HUDEP-2 (cell line): ENCODE measurements at regions not wholly inside any gene's neighbourhood (a gene's known extent, or its start where the extent isn't known, plus 50 kb on each side); places are given as distances from the start of the nearest gene placed in this dataset.

ENCODE experiments used
- DNase-seq, 76 experiments: peaks; one replicate each; lab custom pipeline; 2025; ENCODE audit not compliant: unreplicated experiment in 76 of 76; lab: John Stamatoyannopoulos, UW

DNA sequence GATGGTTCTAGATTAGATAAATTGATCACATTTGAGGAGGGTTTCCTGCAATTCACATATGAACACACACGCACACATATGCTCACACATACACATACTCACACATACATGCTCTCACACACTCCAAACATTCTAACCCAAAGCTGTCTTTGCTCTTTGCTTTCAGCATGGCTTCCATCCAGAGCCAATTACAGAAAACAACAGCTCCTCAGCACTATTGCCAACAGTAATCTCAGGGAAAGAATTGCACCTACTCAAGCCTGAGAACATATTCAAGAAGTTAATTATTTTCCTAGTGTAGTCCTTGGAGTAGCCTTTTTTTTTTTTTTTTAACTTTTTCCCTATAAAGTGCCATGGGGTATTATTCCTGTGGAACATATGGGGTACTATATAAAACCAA is 246.9 kb upstream of the PARD3B start:
- DNase-seq: no peak

DNA sequence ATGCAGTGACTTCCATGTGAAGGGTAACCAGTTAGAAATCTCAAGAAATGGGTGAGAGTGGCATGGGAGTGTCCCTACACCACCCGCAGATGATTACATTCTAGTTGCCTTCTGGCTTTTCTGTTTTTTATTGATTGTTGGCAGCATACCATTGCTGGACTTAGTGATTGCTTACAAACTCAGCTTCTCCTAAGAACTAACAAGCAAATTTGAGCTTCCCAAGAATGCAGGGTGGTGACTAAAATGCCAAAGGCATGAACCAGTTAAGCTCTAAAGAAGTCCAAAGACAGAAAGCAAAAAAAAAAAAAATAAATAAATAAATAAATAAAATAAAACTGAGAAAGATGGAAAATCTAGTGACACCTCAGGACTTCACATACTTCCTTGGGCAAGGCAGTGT is 245.5 kb upstream of the PARD3B start:
- no peak for DNase-seq

DNA sequence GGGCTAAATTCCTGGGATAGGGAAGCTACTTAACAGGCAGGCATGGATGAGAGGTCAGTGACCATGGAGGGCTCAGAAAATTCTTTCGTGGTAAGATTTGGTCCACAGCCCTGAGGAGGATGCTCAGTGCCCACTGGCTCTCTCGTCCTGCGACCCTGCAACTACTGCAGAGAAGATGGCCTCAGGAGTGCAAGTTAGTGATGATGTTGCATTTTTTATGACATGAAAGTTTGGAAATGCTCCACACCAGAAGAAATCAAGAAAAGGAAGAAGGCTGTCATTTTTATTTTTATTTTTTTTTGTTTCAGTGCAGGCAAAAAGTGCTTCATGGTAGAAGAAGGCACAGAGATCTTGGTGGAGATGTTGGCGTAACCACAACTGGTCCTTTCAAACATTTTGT is 238.6 kb upstream of the PARD3B start:
- DNase-seq: no peak

DNA sequence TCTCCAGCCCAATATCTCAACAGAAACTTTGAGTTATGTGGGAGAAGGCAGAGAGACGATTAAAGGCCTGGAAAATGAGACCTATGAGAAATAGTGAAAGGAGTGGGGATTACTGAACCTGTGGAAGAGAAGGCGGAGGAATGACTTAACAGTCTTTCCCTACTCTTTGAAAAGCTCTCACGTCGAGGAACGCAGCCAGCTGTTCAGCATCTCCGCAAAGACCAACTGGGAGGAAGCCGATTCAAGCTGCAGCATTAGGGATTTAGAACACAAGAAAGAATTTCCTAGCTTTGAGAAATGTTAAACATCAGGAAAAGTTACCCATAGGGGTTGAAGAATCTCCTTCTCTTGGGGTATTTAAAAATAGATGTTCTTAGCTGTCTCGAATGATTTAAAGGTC is 233.2 kb upstream of the PARD3B start:
- no peak for DNase-seq

DNA sequence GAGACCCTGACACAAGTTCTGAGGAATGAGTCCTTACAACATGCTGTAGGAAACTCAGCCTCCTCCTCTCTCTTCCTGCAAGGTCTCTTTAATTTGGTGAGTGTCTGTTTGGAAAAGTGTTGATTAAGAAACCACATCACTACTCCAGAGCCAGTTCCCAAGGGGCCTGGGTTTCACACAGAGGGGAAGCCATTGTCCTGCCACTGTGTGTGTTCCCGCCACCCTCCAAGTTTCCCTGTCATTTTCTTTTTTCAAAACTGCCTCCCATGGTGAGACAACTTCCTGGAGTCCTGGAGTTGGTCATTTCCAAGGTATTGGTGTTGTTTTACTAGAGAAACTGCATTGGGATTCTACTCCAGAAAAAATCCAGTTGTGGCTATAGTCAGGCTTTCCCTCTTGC is 232.0 kb upstream of the PARD3B start:
- DNase-seq: no peak

DNA sequence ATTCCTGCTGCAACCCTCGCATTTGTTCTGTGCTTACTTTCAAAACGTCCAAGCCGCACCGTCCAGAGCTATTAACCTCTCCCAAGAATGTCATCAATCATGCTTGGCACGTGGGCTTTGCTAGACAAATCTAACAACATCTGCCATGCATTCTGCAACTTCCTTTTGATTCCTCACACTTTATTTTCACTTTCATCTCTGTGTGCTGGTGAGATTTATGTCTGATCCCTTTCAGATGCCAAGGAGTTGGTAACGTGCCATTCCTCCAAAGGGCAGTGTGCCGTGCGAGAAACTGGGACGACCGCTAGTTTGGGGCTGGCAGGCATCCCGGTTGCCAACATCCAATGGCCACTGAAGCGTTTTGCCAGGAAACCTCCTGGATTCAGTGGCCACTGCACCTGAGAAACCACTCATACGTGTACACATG is 230.0 kb upstream of the PARD3B start:
- DNase-seq: no peak

DNA sequence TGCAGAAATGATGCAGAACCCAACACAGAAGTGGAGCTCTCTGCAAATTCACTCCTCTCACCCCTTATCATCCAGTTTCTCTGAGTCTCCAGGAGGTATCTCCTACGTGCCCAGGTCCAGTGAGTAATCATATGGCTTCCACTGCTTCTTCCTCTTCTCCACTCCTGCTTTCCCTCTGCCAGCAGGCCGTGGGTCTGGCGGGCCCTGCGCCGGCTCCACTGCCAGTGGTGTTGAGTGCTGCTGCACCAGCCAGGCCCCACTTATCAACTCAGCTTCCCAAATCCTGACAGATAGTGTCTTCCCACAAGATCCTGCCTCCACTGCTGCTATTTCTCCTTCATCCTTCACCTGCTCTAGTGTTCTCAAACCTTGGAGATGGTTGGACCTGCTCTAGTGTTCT is 227.6 kb upstream of the PARD3B start:
- no peak for DNase-seq

DNA sequence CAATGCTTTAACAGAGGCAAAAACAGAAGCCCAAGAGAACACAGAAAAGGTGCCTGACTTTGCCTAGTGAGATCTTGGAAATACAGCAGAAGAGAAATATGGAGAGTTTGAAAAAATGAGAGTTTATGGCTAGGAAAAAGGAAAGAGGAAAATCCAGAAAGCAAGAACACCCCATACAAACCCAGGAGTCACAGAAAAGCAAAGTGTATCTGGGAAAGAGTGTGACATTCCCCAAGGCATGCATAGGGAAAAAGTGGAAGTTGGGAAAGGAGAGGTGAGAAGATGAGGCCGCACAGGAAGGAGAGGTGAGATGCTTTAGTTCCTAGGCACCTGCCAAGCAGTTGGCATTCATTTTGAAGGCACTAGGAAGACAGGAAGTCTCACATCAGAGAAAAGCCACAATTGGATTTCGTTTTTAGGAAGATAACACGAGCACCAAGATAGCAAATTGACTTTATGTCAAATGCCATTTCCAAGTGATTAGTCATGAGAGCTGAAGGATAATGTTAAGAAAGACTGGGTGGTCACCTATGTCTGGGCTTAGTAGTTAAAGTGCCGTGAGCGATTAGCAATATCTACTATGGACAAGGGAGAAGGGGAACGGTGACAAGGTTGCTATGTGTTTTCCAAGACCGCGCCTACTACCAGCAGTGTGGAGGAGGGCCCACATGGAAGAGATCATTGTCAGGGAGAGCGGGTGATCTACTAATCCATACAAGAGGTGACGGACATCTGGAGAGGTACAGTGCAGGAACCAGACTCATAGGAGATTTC is 224.1 kb upstream of the PARD3B start:
- DNase-seq: no peak

DNA sequence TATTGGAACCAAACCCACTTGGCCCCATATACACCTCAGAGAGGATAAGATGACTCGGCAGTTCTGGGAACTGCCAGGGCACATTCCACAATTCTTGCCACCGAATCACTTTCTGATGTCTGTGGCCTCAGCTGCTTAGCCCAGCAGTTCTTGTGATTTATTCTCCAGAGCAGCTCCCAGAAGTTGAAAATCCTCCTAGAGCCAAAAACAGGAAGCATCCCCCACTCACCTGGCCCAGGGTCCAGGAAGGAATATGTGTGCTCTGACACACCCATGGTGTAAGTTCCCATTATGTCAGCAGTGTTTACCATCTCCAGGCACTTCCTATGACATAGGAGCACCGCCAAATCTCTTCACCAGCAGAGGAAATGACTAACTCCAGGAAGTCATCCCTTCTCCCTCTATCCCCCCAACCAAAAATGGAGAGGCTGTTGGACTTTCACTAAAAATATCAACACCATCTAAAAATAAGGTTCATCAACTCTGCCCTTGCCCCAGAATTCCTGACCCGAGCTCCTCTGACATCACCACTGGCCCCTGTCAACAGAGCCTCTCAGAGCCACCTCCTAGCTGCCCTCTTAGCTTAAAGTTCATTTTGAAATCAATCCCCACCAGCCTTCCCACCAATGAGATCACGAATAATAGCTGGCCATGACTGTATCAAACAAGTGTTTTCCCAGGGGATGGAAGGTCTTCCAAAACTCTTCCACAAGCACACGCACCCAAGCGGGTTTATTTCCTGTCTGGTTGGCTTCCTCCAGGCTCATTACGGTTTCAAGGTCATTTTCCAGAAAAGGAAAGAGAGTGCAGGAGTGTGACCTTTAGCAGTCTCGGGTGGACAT is 223.1 kb upstream of the PARD3B start:
- DNase-seq: no peak

DNA sequence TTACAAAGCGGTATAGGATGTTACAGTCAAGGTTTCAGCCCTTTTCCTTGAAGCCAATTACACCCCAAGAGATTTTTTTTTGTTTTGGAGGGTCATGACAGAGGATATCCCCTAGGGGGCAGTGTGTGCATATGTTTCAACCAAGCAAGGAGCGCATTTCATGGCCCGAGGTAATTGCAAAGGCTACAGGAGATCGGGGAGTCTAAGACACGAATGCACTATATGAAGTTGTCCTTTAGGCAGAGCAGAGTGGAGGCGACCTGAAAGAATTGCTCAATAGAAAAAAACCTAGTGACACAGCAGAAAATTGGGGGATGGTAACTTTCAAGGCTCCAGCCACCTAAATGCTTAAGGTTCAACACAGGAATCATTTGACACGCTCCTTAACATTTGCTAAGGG is 219.8 kb upstream of the PARD3B start:
- peak in 51 of 76 experiments; percentile 1 to 56 (median 19) for DNase-seq

DNA sequence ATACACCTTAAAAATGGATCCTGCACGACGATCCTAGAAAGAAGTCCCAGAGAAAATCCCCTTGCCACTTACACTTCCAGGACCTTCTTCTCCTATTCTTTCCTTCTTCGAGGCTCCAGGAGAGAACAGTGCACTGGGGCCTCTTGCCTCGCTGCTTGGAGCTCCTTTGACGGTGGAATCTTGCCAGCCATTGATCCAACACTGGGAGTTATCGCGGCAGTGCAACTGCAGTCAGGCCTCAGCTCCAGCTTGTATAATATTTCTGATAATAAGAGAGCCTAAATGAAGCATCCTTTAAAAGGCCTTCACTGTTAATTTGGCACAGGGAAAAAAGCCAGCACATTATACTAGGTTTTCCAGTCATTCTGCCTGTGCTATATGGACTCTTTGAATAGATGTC is 216.9 kb upstream of the PARD3B start:
- DNase-seq: no peak

DNA sequence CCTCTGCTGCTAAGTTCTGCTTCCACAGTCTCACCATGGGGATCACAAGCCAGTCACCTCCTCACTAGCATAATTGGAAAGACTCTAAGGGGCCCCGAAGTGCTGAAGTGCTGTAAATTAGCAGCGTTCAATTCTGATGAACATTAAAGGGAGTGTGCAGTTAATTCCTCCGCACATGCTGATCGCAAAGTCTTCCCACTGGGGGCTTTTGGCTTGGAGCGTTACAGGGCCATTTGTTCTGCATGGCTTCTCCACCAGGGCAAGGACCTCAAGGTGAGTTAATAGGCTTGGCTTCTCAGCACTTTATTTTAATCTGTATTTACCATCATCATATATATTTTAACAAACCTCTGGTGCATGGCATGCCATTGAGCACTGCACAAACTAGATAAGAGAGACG is 216.3 kb upstream of the PARD3B start:
- no peak for DNase-seq

DNA sequence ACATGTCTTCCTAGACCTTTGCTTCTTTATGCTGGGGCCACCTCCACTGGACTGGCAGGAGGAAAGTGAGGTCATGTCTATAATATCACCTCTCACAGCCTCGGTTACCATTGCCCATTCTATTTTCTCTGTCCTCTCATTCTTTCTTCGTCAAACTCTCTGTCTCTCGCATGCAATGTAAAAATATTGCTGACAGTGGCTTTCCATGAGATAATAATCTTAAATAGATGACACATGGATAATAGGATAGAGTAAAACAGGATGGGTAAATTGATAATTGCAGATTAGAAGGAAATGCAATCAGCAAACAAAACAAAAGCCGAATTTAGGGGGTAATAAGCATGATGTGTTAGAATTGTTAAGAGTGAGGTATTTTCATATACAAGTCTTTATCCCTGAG is 215.7 kb upstream of the PARD3B start:
- no peak for DNase-seq

DNA sequence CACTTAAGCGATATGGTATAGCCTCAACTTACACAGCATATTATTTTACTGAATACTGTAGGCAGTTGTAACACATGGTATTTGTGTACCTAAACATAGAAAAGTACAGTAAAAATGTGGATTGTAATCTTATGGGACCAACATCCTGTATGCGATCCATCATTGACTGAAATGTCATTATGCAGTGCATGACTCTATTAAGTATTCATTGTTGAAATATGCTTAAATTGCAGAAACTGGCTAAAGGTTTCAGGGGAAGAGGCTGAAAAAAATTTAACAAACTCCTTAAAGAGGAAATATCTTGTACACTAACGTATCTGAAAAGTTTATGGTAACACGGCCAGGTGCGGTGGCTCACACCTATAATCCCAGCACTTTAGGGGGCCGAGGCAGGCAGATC is 214.1 kb upstream of the PARD3B start:
- DNase-seq: no peak

DNA sequence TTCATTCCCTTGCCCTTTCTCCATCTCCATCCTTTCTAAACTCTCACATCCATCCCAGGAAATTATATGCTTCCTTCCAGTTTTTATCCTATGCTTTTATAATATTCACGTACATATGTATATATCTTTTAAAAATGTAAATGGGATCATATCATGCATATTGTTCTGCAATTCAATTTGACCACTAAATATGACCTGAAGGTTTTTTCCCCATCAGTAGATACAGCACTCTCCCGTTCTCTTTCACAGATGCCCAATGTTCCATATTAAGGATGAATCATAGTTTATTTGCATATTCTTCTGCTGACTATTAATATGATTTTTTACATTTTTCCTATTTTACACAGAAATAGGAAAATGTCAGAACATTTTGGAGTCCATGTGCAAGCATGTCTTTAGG is 213.3 kb upstream of the PARD3B start:
- DNase-seq: no peak

DNA sequence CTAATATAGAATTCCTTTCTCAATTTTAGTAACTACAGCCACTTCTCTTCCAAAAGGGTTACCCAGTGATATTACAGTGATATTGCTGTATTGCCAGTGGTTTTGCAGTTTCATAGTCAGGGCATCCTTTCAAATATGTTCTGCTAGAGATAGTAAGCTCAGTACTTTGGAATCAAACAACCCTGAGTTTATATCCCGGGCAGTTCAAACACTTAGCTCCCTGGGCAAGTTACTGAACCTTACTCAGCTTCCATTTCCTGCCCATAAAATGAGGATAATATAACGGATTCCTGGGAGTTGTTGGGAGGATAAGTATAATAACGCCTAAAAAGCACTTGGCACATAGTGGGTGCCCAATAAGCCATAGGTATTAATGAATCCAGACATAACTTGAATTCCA is 212.6 kb upstream of the PARD3B start:
- no peak for DNase-seq

DNA sequence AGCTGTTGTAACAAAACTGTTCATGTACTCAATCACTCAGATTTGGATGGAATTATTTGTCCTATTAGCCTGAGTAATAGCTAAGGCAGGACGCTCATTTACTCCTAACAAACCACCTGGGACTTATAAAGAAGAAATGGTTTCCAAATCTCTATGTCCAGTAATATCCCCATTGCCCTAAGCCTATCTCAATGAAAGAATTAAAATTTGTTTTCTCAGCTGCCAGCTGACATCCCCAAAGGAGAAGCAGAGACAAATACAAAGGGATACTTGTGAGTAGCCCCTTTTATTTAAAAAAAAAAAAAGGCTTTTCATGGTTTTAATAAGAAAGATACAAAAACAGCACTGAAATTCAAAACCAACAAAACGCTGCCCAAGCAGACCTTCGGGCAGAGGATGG is 211.4 kb upstream of the PARD3B start:
- no peak for DNase-seq

DNA sequence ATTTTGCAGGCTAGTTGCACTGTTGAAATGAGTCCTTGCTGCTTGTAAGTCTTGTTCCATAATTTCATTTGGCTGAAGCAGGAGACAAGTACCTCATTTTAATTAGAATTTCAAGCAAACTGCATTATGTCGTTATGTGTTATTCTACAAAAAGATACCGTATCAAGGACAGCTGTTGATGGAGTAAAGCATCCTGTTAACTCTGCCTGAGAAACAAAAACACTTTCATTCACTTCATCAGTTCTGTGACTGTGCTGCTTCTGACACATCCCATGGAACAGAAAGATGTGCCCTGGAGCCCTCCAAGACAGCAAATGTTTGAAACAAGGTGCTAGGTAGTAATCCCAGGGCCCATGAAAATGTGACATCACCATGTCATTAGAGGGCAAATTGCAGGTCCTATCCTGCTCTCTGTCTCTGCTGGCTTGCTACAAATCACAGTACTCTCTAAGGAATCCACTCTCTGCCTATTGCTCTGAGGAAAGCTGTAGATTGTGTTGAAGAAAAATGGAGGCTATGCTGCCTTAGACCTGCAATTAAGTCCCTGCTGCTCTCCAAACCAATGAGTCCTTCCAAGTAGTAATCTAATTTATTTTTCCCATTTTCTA is 209.7 kb upstream of the PARD3B start:
- DNase-seq: no peak

DNA sequence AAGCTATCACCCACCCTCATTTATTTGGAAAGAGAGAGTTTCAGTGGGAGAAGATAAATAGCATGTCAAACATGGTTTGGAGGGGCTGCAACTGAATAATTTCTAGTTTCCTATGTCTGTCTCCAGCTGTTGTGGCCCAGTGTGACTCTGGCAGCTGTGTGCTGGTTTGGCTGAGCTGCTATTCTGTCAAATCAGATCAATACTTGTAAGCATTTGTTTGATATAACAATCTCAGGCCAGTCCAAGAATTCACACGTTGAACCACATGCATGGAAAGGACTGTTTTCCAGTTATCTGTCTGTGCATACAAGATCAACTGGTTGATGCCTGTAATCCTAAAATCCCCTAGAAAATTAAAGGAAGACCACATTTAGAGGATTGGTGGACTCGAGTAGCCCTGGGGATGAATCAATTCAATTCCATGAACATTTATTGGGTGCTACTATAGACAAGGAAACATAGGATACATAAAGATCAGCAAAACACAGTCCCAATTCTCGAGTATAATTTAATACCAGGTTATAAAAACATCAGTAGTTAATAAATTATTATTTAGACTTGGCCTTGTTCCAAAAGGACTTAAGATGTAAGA is 209.0 kb upstream of the PARD3B start:
- no peak for DNase-seq

DNA sequence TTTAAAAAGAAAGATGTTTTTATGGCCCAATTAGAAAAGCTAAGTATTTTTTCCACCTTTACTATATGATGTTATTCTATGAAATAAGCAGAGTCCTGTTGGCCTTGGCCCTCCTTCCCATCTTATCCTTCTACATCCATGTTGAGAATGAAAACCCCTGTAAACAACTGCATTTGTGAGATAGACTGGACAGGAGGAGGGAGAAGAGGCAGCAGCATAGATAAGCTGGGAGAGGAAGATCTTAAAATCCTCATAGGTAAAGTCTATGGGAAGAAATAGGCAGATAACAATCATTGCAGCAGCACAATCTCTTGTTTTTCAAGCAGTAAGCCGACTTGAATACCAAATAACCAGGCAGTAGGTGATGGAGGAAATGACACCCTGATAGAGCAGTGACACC is 207.6 kb upstream of the PARD3B start:
- DNase-seq: no peak

DNA sequence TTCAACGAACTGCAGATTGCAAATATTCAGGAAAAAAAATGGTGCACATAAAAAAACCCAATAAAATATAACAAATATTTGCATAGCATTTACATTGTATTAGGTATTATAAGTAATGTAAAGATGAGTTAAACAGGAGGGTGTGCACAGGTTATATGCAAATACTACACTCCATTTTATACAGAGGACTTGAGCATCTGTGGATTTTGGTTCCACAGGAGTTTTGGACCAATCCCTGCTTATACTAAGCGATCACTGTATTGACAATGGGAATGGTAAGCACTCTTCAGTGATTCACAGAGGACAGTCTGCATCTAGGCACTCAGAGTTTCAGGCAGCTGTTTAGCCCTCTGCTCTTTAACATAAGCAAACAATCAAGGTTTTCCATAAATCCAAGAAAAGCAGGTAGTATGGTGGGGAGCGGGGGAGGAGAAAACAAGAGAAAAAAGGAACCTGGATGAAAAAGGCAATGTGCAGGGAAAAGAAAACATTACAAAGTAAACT is 206.0 kb upstream of the PARD3B start:
- no peak for DNase-seq
